ENCODE measurements at regions not wholly inside any gene's neighbourhood (a gene's known extent, or its start where the extent isn't known, plus 50 kb on each side); places are given as distances from the start of the nearest gene placed in this dataset.
"Not testable (repeated sequence)": the region's sequence is repeated elsewhere in the genome, so short reads cannot be mapped to it uniquely, and the experiment has no call there.

DNA sequence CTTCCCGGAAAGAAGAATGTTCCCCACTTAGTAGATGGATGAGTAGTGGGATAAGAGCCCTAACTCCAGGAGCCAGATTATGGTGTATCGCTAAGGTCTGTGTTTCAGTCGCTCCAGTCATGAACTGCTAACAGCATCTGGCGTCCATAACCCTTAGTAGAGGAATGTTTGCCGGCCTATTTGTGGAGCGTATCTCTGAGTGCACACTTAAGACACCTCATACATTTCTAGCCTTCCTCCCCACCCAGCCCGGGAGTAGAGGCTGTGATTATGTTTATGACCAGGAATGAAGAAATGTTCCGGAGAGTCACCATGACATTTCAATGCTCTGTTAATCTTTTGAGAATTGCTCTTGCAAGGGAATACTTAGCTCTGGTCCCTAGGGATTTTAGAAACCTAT is 251.1 kb upstream of the SOX4 start:
- no peak overlapping the region for H3K4me3 Mint-ChIP-seq
- H3K36me3 Mint-ChIP-seq, result peaks cover 4% of the 10 kb centered on the region
- no peaks in the 10 kb centered on the region for H3K27me3 Mint-ChIP-seq (ENCODE audit: low read depth)
- no peak for DNase-seq (ENCODE audit: low spot score in 2 of 2, unreplicated experiment in 2 of 2)
- peak overlapping the region; percentile 25 for H3K27ac Mint-ChIP-seq
- TF ChIP-seq, protein P1, sequence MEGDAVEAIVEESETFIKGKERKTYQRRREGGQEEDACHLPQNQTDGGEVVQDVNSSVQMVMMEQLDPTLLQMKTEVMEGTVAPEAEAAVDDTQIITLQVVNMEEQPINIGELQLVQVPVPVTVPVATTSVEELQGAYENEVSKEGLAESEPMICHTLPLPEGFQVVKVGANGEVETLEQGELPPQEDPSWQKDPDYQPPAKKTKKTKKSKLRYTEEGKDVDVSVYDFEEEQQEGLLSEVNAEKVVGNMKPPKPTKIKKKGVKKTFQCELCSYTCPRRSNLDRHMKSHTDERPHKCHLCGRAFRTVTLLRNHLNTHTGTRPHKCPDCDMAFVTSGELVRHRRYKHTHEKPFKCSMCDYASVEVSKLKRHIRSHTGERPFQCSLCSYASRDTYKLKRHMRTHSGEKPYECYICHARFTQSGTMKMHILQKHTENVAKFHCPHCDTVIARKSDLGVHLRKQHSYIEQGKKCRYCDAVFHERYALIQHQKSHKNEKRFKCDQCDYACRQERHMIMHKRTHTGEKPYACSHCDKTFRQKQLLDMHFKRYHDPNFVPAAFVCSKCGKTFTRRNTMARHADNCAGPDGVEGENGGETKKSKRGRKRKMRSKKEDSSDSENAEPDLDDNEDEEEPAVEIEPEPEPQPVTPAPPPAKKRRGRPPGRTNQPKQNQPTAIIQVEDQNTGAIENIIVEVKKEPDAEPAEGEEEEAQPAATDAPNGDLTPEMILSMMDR (IDR thresholded peaks at IDR 0.05; ENCODE audit: unreplicated experiment), result no peak
- H3K4me1 Mint-ChIP-seq, result peaks cover 17% of the 10 kb centered on the region
- H3K9me3 Mint-ChIP-seq, result peaks cover 24% of the 10 kb centered on the region

DNA sequence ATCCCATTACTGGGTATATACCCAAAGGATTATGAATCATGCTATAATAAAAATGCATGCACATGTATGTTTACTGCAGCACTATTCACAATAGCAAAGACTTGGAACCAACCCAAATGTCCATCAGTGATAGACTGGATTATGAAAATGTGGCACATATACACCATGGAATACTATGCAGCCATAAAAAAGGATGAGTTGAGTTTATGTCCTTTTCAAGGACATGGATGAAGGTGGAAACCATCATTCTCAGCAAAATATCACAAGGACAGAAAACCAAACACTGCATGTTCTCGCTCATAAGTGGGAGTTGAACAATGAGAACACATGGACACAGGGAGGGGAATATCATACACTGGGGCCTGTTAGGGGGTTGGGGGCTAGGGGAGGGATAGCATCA is 247.8 kb upstream of the SOX4 start:
- peaks cover 16% of the 10 kb centered on the region for H3K9me3 Mint-ChIP-seq
- peaks cover 30% of the 10 kb centered on the region for H3K4me1 Mint-ChIP-seq
- not testable (repeated sequence) for H3K36me3 Mint-ChIP-seq; H3K27ac Mint-ChIP-seq; H3K27me3 Mint-ChIP-seq (ENCODE audit: low read depth); DNase-seq (ENCODE audit: low spot score in 2 of 2, unreplicated experiment in 2 of 2); H3K4me3 Mint-ChIP-seq

DNA sequence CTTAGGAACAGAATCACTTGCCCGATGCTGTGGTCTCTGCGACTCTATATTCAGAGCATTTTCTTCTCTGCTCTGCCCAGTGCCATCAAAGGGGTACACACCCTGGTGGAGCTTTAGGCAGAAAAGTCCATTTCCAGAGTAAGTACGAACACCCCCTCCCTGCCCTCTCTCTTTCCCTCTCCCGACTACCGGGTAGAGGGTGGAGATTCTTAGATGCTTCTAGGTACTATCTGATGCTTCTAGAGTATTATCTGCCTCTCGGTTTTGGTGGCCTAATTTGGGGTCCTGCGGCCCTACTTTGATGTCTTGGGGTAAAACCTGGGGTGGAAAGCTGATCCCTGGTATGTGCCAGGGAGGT is 245.4 kb upstream of the SOX4 start:
- TF ChIP-seq, protein P1 (IDR thresholded peaks at IDR 0.05; ENCODE audit: unreplicated experiment), result no peak
- H3K36me3 Mint-ChIP-seq, result peaks cover 4% of the 10 kb centered on the region

DNA sequence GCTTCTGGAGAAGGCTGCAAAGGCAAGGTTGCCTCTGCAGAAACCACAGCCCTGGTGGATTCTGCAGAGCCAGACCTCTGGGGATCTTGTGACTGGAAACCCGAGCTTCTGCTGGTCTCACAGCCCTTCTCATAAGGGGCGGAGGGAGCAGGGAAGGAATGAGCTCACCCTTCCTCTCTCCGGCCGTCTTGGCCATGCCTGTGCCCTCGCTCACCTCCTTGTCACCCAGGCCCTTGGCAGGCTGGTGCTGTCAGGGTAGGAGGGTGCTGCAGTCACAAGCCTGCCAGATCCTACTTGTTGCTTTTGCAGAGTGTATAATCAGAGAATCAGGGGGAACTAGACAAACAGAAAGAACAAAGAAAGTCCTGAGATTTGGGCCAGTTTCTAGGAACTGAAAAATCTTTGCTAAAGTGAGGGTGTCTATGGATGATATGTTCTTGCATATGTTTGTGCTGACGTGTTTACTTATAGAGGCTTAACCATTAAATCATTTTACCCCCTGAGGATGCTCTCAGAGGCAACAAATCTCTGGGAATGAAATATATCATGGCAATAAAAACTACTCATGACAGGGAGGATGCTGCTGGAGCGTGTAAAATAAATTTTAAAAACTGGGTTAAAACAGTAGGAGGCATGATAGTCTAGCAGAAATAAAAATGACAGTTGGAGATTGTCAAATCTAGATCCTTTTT is 244.9 kb upstream of the SOX4 start:
- Mint-ChIP-seq H3K4me1 (peaks cover 24% of the 10 kb centered on the region), H3K36me3 (peaks cover 4% of the 10 kb centered on the region), H3K4me3 (peak overlapping the region; percentile 30), H3K27me3 (ENCODE audit: low read depth) (no peaks in the 10 kb centered on the region), H3K27ac (peak overlapping the region; percentile 89), H3K9me3 (peaks cover 12% of the 10 kb centered on the region)
- TF ChIP-seq, protein P1 (IDR thresholded peaks at IDR 0.05; ENCODE audit: unreplicated experiment), result no peak
- no peak for DNase-seq (ENCODE audit: low spot score in 2 of 2, unreplicated experiment in 2 of 2)

More for the DNA sequence above, 245.4 kb upstream of the SOX4 start:
- DNase-seq (ENCODE audit: low spot score in 2 of 2, unreplicated experiment in 2 of 2), result no peak
- Mint-ChIP-seq H3K27me3 (ENCODE audit: low read depth) (no peaks in the 10 kb centered on the region), H3K27ac (peak overlapping the region; percentile 89), H3K4me1 (peaks cover 24% of the 10 kb centered on the region), H3K9me3 (peaks cover 16% of the 10 kb centered on the region), H3K4me3 (no peak overlapping the region)

DNA sequence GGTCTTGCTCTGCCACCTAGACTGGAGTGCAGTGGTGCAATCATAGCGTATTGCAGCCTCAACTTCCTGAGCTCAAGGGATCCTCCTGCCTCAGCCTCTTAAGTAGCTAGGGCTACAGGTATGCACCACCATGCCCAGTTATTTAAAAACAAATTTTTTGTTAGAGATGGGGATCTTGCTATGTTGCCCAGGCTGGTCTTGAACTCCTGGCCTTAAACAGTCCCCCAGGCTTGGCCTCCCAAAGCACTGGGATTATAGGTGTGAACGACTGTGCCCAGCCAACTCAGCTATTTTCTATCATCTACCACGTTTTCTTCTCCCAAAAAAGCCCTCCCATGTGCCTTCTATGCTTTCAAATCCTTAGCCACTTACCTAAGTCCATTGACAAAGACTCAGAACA is 243.7 kb upstream of the SOX4 start:
- DNase-seq (ENCODE audit: low spot score in 2 of 2, unreplicated experiment in 2 of 2), result no peak
- H3K27ac Mint-ChIP-seq, result no peak overlapping the region

DNA sequence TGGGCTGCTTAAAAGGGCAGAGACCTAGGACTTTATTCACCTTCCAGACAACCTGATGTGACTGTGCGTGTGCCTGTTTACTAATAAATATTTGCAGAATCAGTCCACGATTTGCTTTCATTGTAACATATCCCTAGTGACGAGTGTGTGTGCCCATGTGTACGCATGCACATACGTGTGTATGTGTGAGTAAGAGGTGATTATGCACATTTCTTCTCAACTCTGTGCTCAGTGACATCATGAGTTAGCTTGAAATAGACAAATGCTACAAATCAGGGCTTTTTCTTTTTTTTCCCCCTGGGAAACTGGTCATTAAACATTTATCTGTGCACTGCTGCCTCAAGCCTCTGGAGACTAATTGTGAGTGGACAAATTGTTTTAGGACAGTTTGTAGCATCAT is 242.6 kb upstream of the SOX4 start:
- TF ChIP-seq, protein P1 (IDR thresholded peaks at IDR 0.05; ENCODE audit: unreplicated experiment), result no peak
- H3K9me3 Mint-ChIP-seq, result no peaks in the 10 kb centered on the region

More for the DNA sequence above, 243.7 kb upstream of the SOX4 start:
- H3K27me3 Mint-ChIP-seq (ENCODE audit: low read depth), result no peaks in the 10 kb centered on the region
- TF ChIP-seq, protein P1 (IDR thresholded peaks at IDR 0.05; ENCODE audit: unreplicated experiment), result no peak
- peaks cover 4% of the 10 kb centered on the region for H3K36me3 Mint-ChIP-seq
- peaks cover 6% of the 10 kb centered on the region for H3K9me3 Mint-ChIP-seq
- peaks cover 31% of the 10 kb centered on the region for H3K4me1 Mint-ChIP-seq
- no peak overlapping the region for H3K4me3 Mint-ChIP-seq

More for the DNA sequence above, 242.6 kb upstream of the SOX4 start:
- DNase-seq (ENCODE audit: low spot score in 2 of 2, unreplicated experiment in 2 of 2), result no peak
- Mint-ChIP-seq H3K4me1 (peaks cover 41% of the 10 kb centered on the region), H3K27ac (no peak overlapping the region), H3K36me3 (no peaks in the 10 kb centered on the region), H3K27me3 (ENCODE audit: low read depth) (no peaks in the 10 kb centered on the region), H3K4me3 (no peak overlapping the region)

Data from mesothelial cell of epicardium (in vitro differentiated cells).